Smooth muscle cell (in vitro differentiated cells): ENCODE measurements at regions not wholly inside any gene's neighbourhood (a gene's known extent, or its start where the extent isn't known, plus 50 kb on each side); places are given as distances from the start of the nearest gene placed in this dataset.

Source experiments
- DNase-seq: peaks from one replicate; lab custom pipeline; 2025; ENCODE audit not compliant: unreplicated experiment; lab: John Stamatoyannopoulos, UW
- H2AFZ ChIP-seq: fragments of 200-600 bp; sonication (generic); 2 replicates; pipeline ENCODE4 v1.6.0; 2016; ENCODE audit warnings: antibody characterized with exemption, low read depth, mild to moderate bottlenecking
- H3F3A ChIP-seq: fragments of 200-600 bp; sonication (generic); 2 replicates; pipeline ENCODE4 v1.6.0; 2017; ENCODE audit warnings: antibody characterized with exemption, low read depth
- H3K27ac ChIP-seq: fragments of 200-600 bp; sonication (generic); 2 replicates; pipeline ENCODE4 v1.5.1; 2016; ENCODE audit warnings: low read depth, mild to moderate bottlenecking
- H3K27me3 ChIP-seq: fragments of 200-600 bp; sonication (generic); 2 replicates; pipeline ENCODE4 v1.6.1; 2016; ENCODE audit warnings: low read depth, mild to moderate bottlenecking
- H3K36me3 ChIP-seq: fragments of 200-600 bp; sonication (generic); 2 replicates; pipeline ENCODE4 v1.5.1; 2016; ENCODE audit warnings: low read depth
- H3K4me1 ChIP-seq: fragments of 200-600 bp; sonication (generic); 2 replicates; pipeline ENCODE4 v1.5.1; 2016; ENCODE audit warnings: low read depth
- H3K4me2 ChIP-seq: fragments of 200-600 bp; sonication (generic); 2 replicates; pipeline ENCODE4 v1.6.0; 2016; ENCODE audit warnings: mild to moderate bottlenecking
- H3K4me3 ChIP-seq: fragments of 200-600 bp; sonication (generic); 2 replicates; pipeline ENCODE4 v1.5.1; 2016; ENCODE audit warnings: mild to moderate bottlenecking
- H3K79me2 ChIP-seq: fragments of 200-600 bp; sonication (generic); 2 replicates; pipeline ENCODE4 v1.6.0; 2016; ENCODE audit warnings: low read depth, mild to moderate bottlenecking
- H3K9ac ChIP-seq: fragments of 200-600 bp; sonication (generic); 2 replicates; pipeline ENCODE4 v1.6.0; 2016; ENCODE audit warnings: low read depth
- H3K9me3 ChIP-seq: fragments of 200-600 bp; sonication (generic); replicated peaks from 2 replicates; pipeline ENCODE4 v1.5.1; 2016; ENCODE audit warnings: low read depth
- H4K20me1 ChIP-seq: fragments of 200-600 bp; sonication (generic); 2 replicates; pipeline ENCODE4 v1.6.0; 2016; ENCODE audit warnings: low read depth
- WGBS: methylation state at CpG from one replicate; pipeline ENCODE4 v1.1.7; 2016; ENCODE audit warnings: low lambda C conversion rate; 5-methylcytosine and 5-hydroxymethylcytosine counted together
- TF ChIP-seq, protein P1 (sequence below): fragments of 200-600 bp; sonication (generic); IDR thresholded peaks from 2 replicates; pipeline ENCODE4 v1.5.1; 2017; ENCODE audit warnings: borderline replicate concordance, mild to moderate bottlenecking, antibody characterized with exemption; ENCODE audit not compliant: insufficient read depth, poor library complexity, severe bottlenecking

DNA sequence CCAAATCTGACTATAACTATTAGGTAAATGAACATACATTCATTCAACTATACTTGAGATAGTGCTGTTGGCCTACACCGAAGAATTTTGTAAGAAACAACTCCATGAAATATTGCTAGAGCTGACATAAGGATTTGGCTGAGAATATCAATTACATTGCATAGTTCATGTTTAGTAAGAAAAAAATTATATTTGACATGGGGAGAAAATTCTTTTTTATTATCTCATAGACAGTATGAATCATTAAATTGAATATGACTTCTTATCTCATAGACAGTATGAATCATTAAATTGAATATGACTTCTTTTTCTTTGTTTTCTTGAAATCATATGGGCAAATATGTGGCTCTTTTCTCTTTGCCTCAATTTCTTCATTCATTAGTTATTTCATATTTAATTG lies 212.3 kb upstream of the HSF2 start:
- H4K20me1 ChIP-seq = no peaks in the 10 kb centered on the region
- no peak overlapping the region for H3K4me2 ChIP-seq
- DNase-seq = no peak
- no peak overlapping the region for H3K4me3 ChIP-seq
- no peaks in the 10 kb centered on the region for H3K36me3 ChIP-seq
- no peaks in the 10 kb centered on the region for H3F3A ChIP-seq
- H3K9me3 ChIP-seq = no peaks in the 10 kb centered on the region
- no peaks in the 10 kb centered on the region for H3K79me2 ChIP-seq
- H3K4me1 ChIP-seq = no peaks in the 10 kb centered on the region
- TF ChIP-seq, protein P1, sequence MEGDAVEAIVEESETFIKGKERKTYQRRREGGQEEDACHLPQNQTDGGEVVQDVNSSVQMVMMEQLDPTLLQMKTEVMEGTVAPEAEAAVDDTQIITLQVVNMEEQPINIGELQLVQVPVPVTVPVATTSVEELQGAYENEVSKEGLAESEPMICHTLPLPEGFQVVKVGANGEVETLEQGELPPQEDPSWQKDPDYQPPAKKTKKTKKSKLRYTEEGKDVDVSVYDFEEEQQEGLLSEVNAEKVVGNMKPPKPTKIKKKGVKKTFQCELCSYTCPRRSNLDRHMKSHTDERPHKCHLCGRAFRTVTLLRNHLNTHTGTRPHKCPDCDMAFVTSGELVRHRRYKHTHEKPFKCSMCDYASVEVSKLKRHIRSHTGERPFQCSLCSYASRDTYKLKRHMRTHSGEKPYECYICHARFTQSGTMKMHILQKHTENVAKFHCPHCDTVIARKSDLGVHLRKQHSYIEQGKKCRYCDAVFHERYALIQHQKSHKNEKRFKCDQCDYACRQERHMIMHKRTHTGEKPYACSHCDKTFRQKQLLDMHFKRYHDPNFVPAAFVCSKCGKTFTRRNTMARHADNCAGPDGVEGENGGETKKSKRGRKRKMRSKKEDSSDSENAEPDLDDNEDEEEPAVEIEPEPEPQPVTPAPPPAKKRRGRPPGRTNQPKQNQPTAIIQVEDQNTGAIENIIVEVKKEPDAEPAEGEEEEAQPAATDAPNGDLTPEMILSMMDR = no peak
- H3K27ac ChIP-seq = no peak overlapping the region
- H3K9ac ChIP-seq = no peak overlapping the region
- WGBS = 50% methylated on average over 1 of the region's 1 CpG
- no peak overlapping the region for H2AFZ ChIP-seq
- H3K27me3 ChIP-seq = no peaks in the 10 kb centered on the region

DNA sequence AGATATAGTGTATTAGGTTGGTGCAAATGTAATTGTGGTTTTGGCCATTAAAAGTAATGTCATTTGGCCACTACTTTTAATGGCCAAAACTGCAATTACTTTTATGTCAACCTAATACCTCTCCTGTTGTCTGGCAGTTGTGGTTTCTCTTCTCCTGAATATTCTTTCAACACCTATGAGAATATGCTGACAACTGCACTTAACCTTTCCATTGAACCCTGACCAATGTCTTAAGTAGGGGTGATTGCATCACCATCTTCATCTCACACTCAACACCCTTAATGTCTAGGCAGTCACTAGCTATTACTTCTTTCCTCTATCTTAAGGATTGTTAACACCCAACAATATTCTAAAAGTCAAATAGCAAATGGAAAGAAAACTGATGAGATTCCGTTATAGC lies 200.5 kb upstream of the HSF2 start:
- Histone ChIP-seq H2AFZ (no peak overlapping the region), H3K4me1 (no peaks in the 10 kb centered on the region), H3K27me3 (no peaks in the 10 kb centered on the region), H3K9me3 (no peaks in the 10 kb centered on the region), H3K36me3 (no peaks in the 10 kb centered on the region), H4K20me1 (no peaks in the 10 kb centered on the region), H3F3A (no peaks in the 10 kb centered on the region), H3K4me2 (no peak overlapping the region), H3K9ac (no peak overlapping the region), H3K27ac (no peak overlapping the region), H3K79me2 (no peaks in the 10 kb centered on the region), H3K4me3 (no peak overlapping the region)
- TF ChIP-seq, protein P1 = no peak
- DNase-seq = no peak
- 41% methylated on average over 1 of the region's 1 CpG for WGBS

DNA sequence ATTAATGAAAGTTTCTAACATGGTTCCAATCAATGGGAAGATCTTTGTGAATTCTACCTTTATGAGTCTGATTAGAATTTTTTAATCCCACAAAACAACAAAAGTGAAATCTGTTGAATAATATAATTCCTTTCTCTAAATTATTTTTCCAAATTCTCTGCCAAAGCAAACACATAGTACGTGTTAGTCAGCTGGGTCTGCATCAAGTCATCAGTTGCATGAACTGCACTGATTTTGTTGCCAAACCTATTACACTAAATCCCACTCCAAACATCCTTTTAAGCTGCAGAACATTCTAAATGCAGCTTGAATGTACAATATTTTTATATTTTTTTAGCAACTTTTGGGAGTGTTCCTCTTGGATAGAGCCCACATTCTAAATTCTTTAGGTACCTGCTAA lies 199.0 kb upstream of the HSF2 start:
- H3K27ac ChIP-seq = no peak overlapping the region
- no peaks in the 10 kb centered on the region for H4K20me1 ChIP-seq
- no peaks in the 10 kb centered on the region for H3F3A ChIP-seq
- H3K79me2 ChIP-seq = no peaks in the 10 kb centered on the region
- no peaks in the 10 kb centered on the region for H3K4me1 ChIP-seq
- H3K9me3 ChIP-seq = no peaks in the 10 kb centered on the region
- H2AFZ ChIP-seq = no peak overlapping the region
- TF ChIP-seq, protein P1 = no peak
- H3K4me3 ChIP-seq = no peak overlapping the region
- WGBS = 77% methylated on average over 1 of the region's 1 CpG
- H3K36me3 ChIP-seq = no peaks in the 10 kb centered on the region
- DNase-seq = no peak
- no peak overlapping the region for H3K9ac ChIP-seq
- no peaks in the 10 kb centered on the region for H3K27me3 ChIP-seq
- no peak overlapping the region for H3K4me2 ChIP-seq

DNA sequence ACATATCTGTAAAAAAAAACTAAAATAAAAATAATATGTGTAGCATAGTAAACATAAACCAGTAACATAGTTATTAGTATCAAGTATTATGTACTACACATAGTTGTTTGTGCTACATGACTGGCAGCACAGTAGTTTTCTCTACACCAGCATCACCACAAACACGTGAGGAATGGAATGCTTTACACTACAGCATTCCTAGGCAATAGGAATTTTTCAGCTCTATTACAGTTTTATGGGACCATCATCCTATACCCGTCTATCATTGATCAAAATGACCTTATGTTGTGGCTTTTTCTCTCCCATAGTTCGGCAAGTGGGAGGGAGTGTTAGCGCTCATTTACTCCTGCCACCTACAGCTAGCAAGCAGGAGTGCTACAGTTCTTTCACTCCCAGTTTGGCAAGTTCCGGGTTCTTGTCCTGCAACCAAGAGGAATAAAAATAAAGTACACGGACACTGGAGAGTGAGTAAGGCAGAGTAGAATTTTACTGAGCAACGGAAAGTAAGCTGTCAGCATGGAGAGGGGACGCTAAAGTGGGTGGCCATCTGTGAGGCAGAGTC lies 196.8 kb upstream of the HSF2 start:
- no peaks in the 10 kb centered on the region for H3K79me2 ChIP-seq
- H3K9ac ChIP-seq = no peak overlapping the region
- H3K27ac ChIP-seq = no peak overlapping the region
- H3K4me2 ChIP-seq = no peak overlapping the region
- TF ChIP-seq, protein P1 = no peak
- H3K27me3 ChIP-seq = no peaks in the 10 kb centered on the region
- no peaks in the 10 kb centered on the region for H3F3A ChIP-seq
- WGBS = 59% methylated on average over 8 of the region's 8 CpGs
- no peak overlapping the region for H3K4me3 ChIP-seq
- H4K20me1 ChIP-seq = no peaks in the 10 kb centered on the region
- no peak for DNase-seq
- no peaks in the 10 kb centered on the region for H3K4me1 ChIP-seq
- no peak overlapping the region for H2AFZ ChIP-seq
- no peaks in the 10 kb centered on the region for H3K36me3 ChIP-seq
- H3K9me3 ChIP-seq = no peaks in the 10 kb centered on the region
